GM23338 (cell line): ENCODE measurements at regions not wholly inside any gene's neighbourhood (a gene's known extent, or its start where the extent isn't known, plus 50 kb on each side); places are given as distances from the start of the nearest gene placed in this dataset.

Experiments
- ATAC-seq: fragments of 200-7000 bp; cut with Tn5 transposase; 3 replicates; pipeline ENCODE4 v1.9.1; 2020
- DNase-seq: peaks from one replicate; pipeline ENCODE4 v3.0.0-alpha.2; 2015; ENCODE audit warnings: low spot score
- H2AFZ ChIP-seq: fragments of 200-600 bp; sonication (generic); 2 replicates; pipeline ENCODE4 v1.8.0; 2016; ENCODE audit warnings: antibody characterized with exemption, mild to moderate bottlenecking, moderate library complexity
- H3F3A ChIP-seq: fragments of 200-600 bp; sonication (generic); replicated peaks from 2 replicates; pipeline ENCODE4 v1.8.0; 2017; ENCODE audit warnings: antibody characterized with exemption, mixed run types, low read depth
- H3K27ac ChIP-seq: fragments of 200-600 bp; sonication (generic); 2 replicates; pipeline ENCODE4 v1.6.1; 2016; ENCODE audit warnings: low read depth
- H3K27me3 ChIP-seq: fragments of 200-600 bp; sonication (generic); 2 replicates; pipeline ENCODE4 v1.8.0; 2016; ENCODE audit warnings: mild to moderate bottlenecking, mixed run types, moderate library complexity; ENCODE audit not compliant: insufficient read depth
- H3K36me3 ChIP-seq: fragments of 200-600 bp; sonication (generic); 2 replicates; pipeline ENCODE4 v1.8.0; 2016; ENCODE audit warnings: mild to moderate bottlenecking; ENCODE audit not compliant: insufficient read depth
- H3K4me1 ChIP-seq: fragments of 200-600 bp; sonication (generic); 2 replicates; pipeline ENCODE4 v1.8.0; 2016; ENCODE audit warnings: mild to moderate bottlenecking, moderate library complexity; ENCODE audit not compliant: insufficient read depth
- H3K4me2 ChIP-seq: fragments of 200-600 bp; sonication (generic); 2 replicates; pipeline ENCODE4 v1.7.1; 2017; ENCODE audit warnings: mixed run types
- H3K4me3 ChIP-seq: fragments of 200-600 bp; sonication (generic); 2 replicates; pipeline ENCODE4 v1.6.1; 2016; ENCODE audit warnings: mixed run types
- H3K79me2 ChIP-seq: fragments of 200-600 bp; sonication (generic); replicated peaks from 2 replicates; pipeline ENCODE4 v1.8.0; 2017; ENCODE audit warnings: mild to moderate bottlenecking; ENCODE audit not compliant: insufficient read depth
- H3K9me2 ChIP-seq: fragments of 200-600 bp; sonication (generic); 2 replicates; pipeline ENCODE4 v1.8.0; 2017; ENCODE audit not compliant: insufficient read depth
- H4K20me1 ChIP-seq: fragments of 200-600 bp; sonication (generic); replicated peaks from 2 replicates; pipeline ENCODE4 v1.8.0; 2017; ENCODE audit warnings: mild to moderate bottlenecking; ENCODE audit not compliant: insufficient read depth
- H3K27ac Mint-ChIP-seq: 2 replicates; pipeline ENCODE4 v1.8.0; 2020; ENCODE audit warnings: inconsistent platforms, mild to moderate bottlenecking, moderate library complexity, mixed read lengths
- H3K27me3 Mint-ChIP-seq: 3 replicates; pipeline ENCODE4 v1.8.0; 2022; ENCODE audit warnings: low read depth, mild to moderate bottlenecking, moderate library complexity, mixed read lengths, inconsistent platforms; ENCODE audit not compliant: insufficient read depth, poor library complexity
- H3K36me3 Mint-ChIP-seq: 3 replicates; pipeline ENCODE4 v1.8.0; 2021; ENCODE audit warnings: low read depth, mild to moderate bottlenecking, inconsistent platforms, moderate library complexity, mixed read lengths
- H3K4me1 Mint-ChIP-seq: 3 replicates; pipeline ENCODE4 v1.8.0; 2020; ENCODE audit warnings: mild to moderate bottlenecking, inconsistent platforms, mixed read lengths
- H3K4me3 Mint-ChIP-seq: 3 replicates; pipeline ENCODE4 v1.8.0; 2021; ENCODE audit warnings: moderate library complexity, mild to moderate bottlenecking, inconsistent platforms, mixed read lengths
- H3K9me3 Mint-ChIP-seq: 3 replicates; pipeline ENCODE4 v1.8.0; 2020; ENCODE audit warnings: moderate library complexity, mild to moderate bottlenecking, inconsistent platforms, mixed read lengths
- CREB1 ChIP-seq: fragments of 250-450 bp; sonication (Bioruptor Pico); IDR thresholded peaks from 2 replicates; pipeline ENCODE4 v1.5.0; 2020; ENCODE audit warnings: low read depth, mild to moderate bottlenecking, moderate library complexity
- CTCF ChIP-seq, 2 experiments: fragments of 200-600 bp in 1 of 2; sonication (generic) in 1 of 2; conservative IDR thresholded peaks; 2 replicates each; pipeline versions ENCODE4 v1.5.1 to v1.6.1; 2016 to 2017; ENCODE audit warnings: antibody characterized with exemption in 2 of 2, low read depth in 2 of 2, mild to moderate bottlenecking in 2 of 2, moderate library complexity in 1 of 2
- ETS1 ChIP-seq: IDR thresholded peaks from 2 replicates; pipeline ENCODE4 v1.6.1; 2016; ENCODE audit warnings: antibody characterized with exemption
- EZH2 ChIP-seq: fragments of 200-600 bp; sonication (generic); IDR thresholded peaks from one replicate; pipeline ENCODE4 v1.8.0; 2017; ENCODE audit warnings: antibody characterized with exemption, mild to moderate bottlenecking, low read depth; ENCODE audit not compliant: unreplicated experiment
- EZH2phosphoT487 ChIP-seq: fragments of 200-600 bp; sonication (generic); IDR thresholded peaks from one replicate; pipeline ENCODE4 v1.8.1; 2018; ENCODE audit warnings: antibody characterized with exemption; ENCODE audit not compliant: unreplicated experiment
- NANOG ChIP-seq: IDR thresholded peaks from 2 replicates; pipeline ENCODE4 v1.6.1; 2016; ENCODE audit warnings: antibody characterized with exemption, borderline replicate concordance
- POLR2AphosphoS5 ChIP-seq: IDR thresholded peaks from 2 replicates; pipeline ENCODE4 v1.6.1; 2016; ENCODE audit warnings: antibody characterized with exemption, low read depth
- REST ChIP-seq: IDR thresholded peaks from one replicate; pipeline ENCODE4 v1.6.1; 2018; ENCODE audit warnings: antibody characterized with exemption; ENCODE audit not compliant: unreplicated experiment
- ZNF114 ChIP-seq: fragments of 250-450 bp; sonication (Bioruptor Pico); IDR thresholded peaks from 2 replicates; pipeline ENCODE4 v1.5.0; 2020; ENCODE audit warnings: mild to moderate bottlenecking, moderate library complexity
- ZNF331 ChIP-seq: fragments of 250-450 bp; sonication (Bioruptor Pico); IDR thresholded peaks from 2 replicates; pipeline ENCODE4 v1.5.0; 2020; ENCODE audit warnings: low read depth, mild to moderate bottlenecking, moderate library complexity

GRCh38 chr9:106726070-106726815 lies 136.7 kb upstream of the ZNF462 start:
- Histone ChIP-seq H3K4me1 (peaks cover 7% of the 10 kb centered on the region; the same call in 1 of the 2 replicates), H3K27me3 (no peaks in the 10 kb centered on the region), H3K9me2 (peaks cover 20% of the 10 kb centered on the region), H2AFZ (no peak overlapping the region), H3K4me3 (no peak overlapping the region), H3F3A (no peaks in the 10 kb centered on the region), H4K20me1 (no peaks in the 10 kb centered on the region), H3K27ac (no peak overlapping the region), H3K36me3 (no peaks in the 10 kb centered on the region), H3K79me2 (no peaks in the 10 kb centered on the region), H3K4me2 (no peak overlapping the region)
- ATAC-seq (no peak), DNase-seq (no peak)
- Mint-ChIP-seq H3K36me3 (no peaks in the 10 kb centered on the region), H3K4me3 (no peak overlapping the region), H3K27me3 (no peaks in the 10 kb centered on the region), H3K9me3 (no peaks in the 10 kb centered on the region), H3K27ac (no peak overlapping the region), H3K4me1 (peaks cover 9% of the 10 kb centered on the region)
- TF ChIP-seq CTCF (conservative IDR thresholded peaks at IDR 0.05; ENCODE audit: low read depth in 2 of 2), result no peak
- TF ChIP-seq CREB1, result no peak
- TF ChIP-seq ZNF331 (CRISPR knock-in tag), result no peak
- no peak for TF ChIP-seq EZH2
- no peak for TF ChIP-seq NANOG
- TF ChIP-seq ETS1, result no peak
- TF ChIP-seq POLR2AphosphoS5, result no peak
- no peak for TF ChIP-seq ZNF114 (CRISPR knock-in tag)
- no peak for TF ChIP-seq REST
- TF ChIP-seq EZH2phosphoT487, result no peak
